SU-DHL-6 (cell line): ENCODE measurements at regions not wholly inside any gene's neighbourhood (a gene's known extent, or its start where the extent isn't known, plus 50 kb on each side); places are given as distances from the start of the nearest gene placed in this dataset.

Source experiments
- EZH2phosphoT487 ChIP-seq: fragments of 200-600 bp; sonication (generic), shearing (Covaris generic); conservative IDR thresholded peaks from 2 replicates; pipeline ENCODE4 v1.6.1; 2018; ENCODE audit warnings: mild to moderate bottlenecking, antibody characterized with exemption, low read length, moderate library complexity, mixed read lengths
- TF ChIP-seq, protein P1 (sequence below): fragments of 200-600 bp; sonication (generic); IDR thresholded peaks from one replicate; pipeline ENCODE4 v1.5.1; 2017; ENCODE audit warnings: antibody characterized with exemption, mild to moderate bottlenecking, low read length, moderate library complexity; ENCODE audit not compliant: insufficient read depth, poor library complexity, severe bottlenecking

DNA sequence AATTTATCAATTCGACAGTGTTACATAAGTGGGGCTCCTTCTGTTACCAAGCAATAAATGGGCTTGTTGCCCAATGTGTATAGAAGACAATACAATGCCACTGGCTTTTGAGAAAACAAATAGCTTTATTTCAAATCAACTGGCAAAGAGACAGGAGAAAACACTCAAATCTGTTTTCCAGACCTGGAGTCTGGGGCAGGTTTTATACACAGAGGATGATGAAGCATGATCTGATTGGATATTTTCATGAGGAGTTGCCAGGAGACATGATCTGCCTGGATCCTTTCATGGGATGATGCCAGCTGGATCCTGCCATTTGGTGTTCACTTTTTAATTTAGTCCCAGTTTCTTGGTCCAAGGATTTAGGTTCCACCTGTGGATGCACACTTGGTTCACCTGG lies 287.9 kb downstream of the CXXC4 start:
- no peak for TF ChIP-seq EZH2phosphoT487
- TF ChIP-seq, protein P1, sequence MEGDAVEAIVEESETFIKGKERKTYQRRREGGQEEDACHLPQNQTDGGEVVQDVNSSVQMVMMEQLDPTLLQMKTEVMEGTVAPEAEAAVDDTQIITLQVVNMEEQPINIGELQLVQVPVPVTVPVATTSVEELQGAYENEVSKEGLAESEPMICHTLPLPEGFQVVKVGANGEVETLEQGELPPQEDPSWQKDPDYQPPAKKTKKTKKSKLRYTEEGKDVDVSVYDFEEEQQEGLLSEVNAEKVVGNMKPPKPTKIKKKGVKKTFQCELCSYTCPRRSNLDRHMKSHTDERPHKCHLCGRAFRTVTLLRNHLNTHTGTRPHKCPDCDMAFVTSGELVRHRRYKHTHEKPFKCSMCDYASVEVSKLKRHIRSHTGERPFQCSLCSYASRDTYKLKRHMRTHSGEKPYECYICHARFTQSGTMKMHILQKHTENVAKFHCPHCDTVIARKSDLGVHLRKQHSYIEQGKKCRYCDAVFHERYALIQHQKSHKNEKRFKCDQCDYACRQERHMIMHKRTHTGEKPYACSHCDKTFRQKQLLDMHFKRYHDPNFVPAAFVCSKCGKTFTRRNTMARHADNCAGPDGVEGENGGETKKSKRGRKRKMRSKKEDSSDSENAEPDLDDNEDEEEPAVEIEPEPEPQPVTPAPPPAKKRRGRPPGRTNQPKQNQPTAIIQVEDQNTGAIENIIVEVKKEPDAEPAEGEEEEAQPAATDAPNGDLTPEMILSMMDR: no peak
